GM20000 (cell line): ENCODE measurements at regions not wholly inside any gene's neighbourhood (a gene's known extent, or its start where the extent isn't known, plus 50 kb on each side); places are given as distances from the start of the nearest gene placed in this dataset.

Source experiments
- DNase-seq: peaks from one replicate; pipeline ENCODE4 v3.0.0; 2012; ENCODE audit warnings: low spot score
- TF ChIP-seq, protein P1 (sequence below): IDR thresholded peaks from 2 replicates; pipeline ENCODE4 v1.5.1; 2012; ENCODE audit warnings: mild to moderate bottlenecking, control low read depth; ENCODE audit errors: extremely low read depth, missing control alignments

- TF ChIP-seq, protein P1, sequence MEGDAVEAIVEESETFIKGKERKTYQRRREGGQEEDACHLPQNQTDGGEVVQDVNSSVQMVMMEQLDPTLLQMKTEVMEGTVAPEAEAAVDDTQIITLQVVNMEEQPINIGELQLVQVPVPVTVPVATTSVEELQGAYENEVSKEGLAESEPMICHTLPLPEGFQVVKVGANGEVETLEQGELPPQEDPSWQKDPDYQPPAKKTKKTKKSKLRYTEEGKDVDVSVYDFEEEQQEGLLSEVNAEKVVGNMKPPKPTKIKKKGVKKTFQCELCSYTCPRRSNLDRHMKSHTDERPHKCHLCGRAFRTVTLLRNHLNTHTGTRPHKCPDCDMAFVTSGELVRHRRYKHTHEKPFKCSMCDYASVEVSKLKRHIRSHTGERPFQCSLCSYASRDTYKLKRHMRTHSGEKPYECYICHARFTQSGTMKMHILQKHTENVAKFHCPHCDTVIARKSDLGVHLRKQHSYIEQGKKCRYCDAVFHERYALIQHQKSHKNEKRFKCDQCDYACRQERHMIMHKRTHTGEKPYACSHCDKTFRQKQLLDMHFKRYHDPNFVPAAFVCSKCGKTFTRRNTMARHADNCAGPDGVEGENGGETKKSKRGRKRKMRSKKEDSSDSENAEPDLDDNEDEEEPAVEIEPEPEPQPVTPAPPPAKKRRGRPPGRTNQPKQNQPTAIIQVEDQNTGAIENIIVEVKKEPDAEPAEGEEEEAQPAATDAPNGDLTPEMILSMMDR = no peak
- no peak for DNase-seq
Measured at GRCh38 chr2:139924070-139924469, 1143.9 kb upstream of the NXPH2 start.

- DNase-seq = no peak
- TF ChIP-seq, protein P1 = no peak
Measured at GRCh38 chr2:139918982-139919381, 1138.8 kb upstream of the NXPH2 start.

- TF ChIP-seq, protein P1 = no peak
- DNase-seq = no peak
Measured at GRCh38 chr2:139917690-139918384, 1137.6 kb upstream of the NXPH2 start.

- DNase-seq = no peak
- TF ChIP-seq, protein P1 = no peak
Measured at GRCh38 chr2:139916822-139917221, 1136.6 kb upstream of the NXPH2 start.

DNA sequence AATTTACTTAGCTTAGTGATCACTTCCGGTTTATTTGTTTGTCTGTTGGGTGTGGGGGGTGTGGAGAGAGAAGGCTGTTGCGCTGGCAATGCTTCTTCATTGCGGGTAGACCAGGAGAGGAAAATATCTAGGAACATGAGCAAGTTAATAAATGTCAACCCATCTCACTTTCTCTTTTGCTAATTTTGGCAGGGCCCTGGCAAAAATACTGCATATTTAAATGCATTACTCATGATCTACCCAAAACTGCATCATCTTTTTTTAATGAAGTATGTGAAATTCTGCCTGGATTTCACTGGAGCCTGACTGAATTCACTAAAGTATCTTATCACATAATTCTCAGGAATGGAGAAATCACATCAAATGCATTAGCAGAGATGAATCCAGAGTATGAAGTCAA is 1131.0 kb upstream of the NXPH2 start:
- DNase-seq = no peak
- TF ChIP-seq, protein P1 = no peak

DNA sequence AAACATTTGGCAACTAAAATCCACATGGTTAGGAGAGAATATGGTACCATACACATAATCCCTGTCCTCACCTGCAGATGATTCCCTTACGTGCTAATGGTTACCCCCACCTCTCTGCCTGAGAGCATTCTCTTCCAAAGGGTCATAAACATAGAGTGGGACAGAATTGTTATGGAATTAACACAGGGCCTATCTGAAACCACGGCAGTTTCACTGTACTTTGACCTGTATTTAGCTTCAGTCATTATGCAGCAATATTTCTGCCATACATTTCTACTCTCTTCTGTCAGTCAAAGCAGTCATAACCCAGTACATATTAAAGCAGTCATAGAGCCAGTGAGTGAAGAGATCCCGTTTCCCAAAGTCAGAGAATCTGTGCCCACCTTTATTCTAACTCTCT is 1128.9 kb upstream of the NXPH2 start:
- TF ChIP-seq, protein P1 = no peak
- no peak for DNase-seq

GRCh38 chr2:139905624-139906023 is 1125.4 kb upstream of the NXPH2 start:
- no peak for DNase-seq
- TF ChIP-seq, protein P1 = no peak
